Activated naive CD8-positive, alpha-beta T cell treated with anti-CD3 and anti-CD28 coated beads, Interleukin-2, amount 50 U/mL, for 24 hours (primary cell): ENCODE measurements at regions not wholly inside any gene's neighbourhood (a gene's known extent, or its start where the extent isn't known, plus 50 kb on each side); places are given as distances from the start of the nearest gene placed in this dataset.

ENCODE experiments used
- ATAC-seq: fragments of 150-1000 bp; cut with Tn5 transposase; one replicate; pipeline ENCODE4 v1.10.0; 2021
- DNase-seq: peaks from one replicate; pipeline ENCODE4 v3.0.0; 2021
- H3K27ac Mint-ChIP-seq: one replicate; pipeline ENCODE4 v1.8.0; 2021; ENCODE audit warnings: mild to moderate bottlenecking, mixed read lengths
- H3K27me3 Mint-ChIP-seq: one replicate; pipeline ENCODE4 v1.8.0; 2021; ENCODE audit warnings: mixed read lengths
- H3K36me3 Mint-ChIP-seq: one replicate; pipeline ENCODE4 v1.8.0; 2021; ENCODE audit warnings: low read depth, mixed read lengths
- H3K4me1 Mint-ChIP-seq: one replicate; pipeline ENCODE4 v1.8.0; 2021; ENCODE audit warnings: mixed read lengths
- H3K4me3 Mint-ChIP-seq: one replicate; pipeline ENCODE4 v1.8.0; 2021; ENCODE audit warnings: mild to moderate bottlenecking, moderate library complexity, mixed read lengths
- H3K9me3 Mint-ChIP-seq: one replicate; pipeline ENCODE4 v1.8.0; 2021; ENCODE audit warnings: mixed read lengths

DNA sequence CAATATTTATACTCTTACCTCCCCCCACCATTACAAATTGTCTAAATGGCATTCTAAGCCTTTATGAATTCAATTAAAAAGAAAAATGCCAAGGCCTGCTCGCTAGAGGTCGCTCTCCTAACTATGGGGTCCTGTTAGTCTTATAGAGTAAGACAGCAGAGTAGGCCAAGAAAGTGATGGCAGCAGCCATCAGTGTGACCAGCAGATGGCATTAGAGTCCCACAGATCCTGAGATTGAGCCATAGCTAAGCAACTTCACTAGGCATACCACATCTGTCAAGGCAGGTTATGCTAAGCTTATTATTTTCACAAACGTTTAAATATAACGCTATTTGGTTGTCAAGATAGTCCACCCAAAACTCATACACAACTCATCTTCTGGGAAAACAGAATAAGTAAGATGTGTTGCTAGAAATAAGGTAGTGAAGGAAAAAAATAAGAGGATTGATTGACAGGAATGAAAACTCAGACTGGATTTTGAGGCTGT is 57.6 kb upstream of the SCAF8 start:
- Mint-ChIP-seq H3K4me3 (no peak overlapping the region), H3K36me3 (no peaks in the 10 kb centered on the region), H3K27me3 (no peaks in the 10 kb centered on the region), H3K4me1 (peaks cover 2% of the 10 kb centered on the region), H3K27ac (no peak overlapping the region), H3K9me3 (no peaks in the 10 kb centered on the region)
- ATAC-seq (peak; percentile 100), DNase-seq (peak; percentile 83)

DNA sequence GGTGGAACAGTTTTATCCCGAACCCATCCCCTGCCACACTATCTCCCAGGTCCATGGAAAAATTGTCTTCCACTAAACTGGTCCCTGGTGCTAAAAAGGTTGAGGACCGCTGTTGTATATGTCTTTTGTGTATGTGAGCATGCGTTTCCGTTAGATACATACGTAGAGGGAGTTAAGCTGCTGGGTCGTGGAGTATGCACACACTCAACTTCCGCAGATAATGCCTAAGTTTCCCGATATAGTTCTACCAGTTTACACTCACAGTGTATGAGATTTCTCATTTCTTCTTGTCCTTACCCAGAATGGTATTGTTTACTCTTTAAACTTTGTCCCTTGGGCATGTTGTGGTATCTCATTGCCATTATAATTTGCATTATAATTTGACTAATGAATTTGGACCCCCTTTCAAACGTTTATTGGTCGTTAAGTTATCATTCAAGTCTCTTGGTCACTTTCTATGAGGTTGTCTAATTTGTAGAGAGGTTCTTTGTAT is 50.5 kb upstream of the SCAF8 start:
- Mint-ChIP-seq H3K4me3 (no peak overlapping the region), H3K27me3 (no peaks in the 10 kb centered on the region), H3K4me1 (peaks cover 18% of the 10 kb centered on the region), H3K27ac (no peak overlapping the region), H3K9me3 (no peaks in the 10 kb centered on the region), H3K36me3 (no peaks in the 10 kb centered on the region)
- DNase-seq = no peak
- ATAC-seq = no peak
